A673 (cell line): ENCODE measurements at regions not wholly inside any gene's neighbourhood (a gene's known extent, or its start where the extent isn't known, plus 50 kb on each side); places are given as distances from the start of the nearest gene placed in this dataset.

Source experiments
- EZH2 ChIP-seq: fragments of 200-600 bp; sonication (generic); IDR thresholded peaks from 2 replicates; pipeline ENCODE4 v1.6.1; 2017; ENCODE audit warnings: borderline replicate concordance, low read depth, mild to moderate bottlenecking, mixed read lengths, antibody characterized with exemption, low read length; ENCODE audit not compliant: poor library complexity, severe bottlenecking
- TF ChIP-seq, protein P1 (sequence below): fragments of 300-800, 200-600 bp; sonication (generic); conservative IDR thresholded peaks from 2 replicates; pipeline ENCODE4 v1.5.1; 2017; ENCODE audit warnings: low read depth, mild to moderate bottlenecking, antibody characterized with exemption, low read length, moderate library complexity, mixed read lengths

- TF ChIP-seq, protein P1, sequence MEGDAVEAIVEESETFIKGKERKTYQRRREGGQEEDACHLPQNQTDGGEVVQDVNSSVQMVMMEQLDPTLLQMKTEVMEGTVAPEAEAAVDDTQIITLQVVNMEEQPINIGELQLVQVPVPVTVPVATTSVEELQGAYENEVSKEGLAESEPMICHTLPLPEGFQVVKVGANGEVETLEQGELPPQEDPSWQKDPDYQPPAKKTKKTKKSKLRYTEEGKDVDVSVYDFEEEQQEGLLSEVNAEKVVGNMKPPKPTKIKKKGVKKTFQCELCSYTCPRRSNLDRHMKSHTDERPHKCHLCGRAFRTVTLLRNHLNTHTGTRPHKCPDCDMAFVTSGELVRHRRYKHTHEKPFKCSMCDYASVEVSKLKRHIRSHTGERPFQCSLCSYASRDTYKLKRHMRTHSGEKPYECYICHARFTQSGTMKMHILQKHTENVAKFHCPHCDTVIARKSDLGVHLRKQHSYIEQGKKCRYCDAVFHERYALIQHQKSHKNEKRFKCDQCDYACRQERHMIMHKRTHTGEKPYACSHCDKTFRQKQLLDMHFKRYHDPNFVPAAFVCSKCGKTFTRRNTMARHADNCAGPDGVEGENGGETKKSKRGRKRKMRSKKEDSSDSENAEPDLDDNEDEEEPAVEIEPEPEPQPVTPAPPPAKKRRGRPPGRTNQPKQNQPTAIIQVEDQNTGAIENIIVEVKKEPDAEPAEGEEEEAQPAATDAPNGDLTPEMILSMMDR: no peak
- TF ChIP-seq EZH2: no peak
Observed at GRCh38 chr18:42445359-42445758, 490.3 kb downstream of the PIK3C3 start.
